GM18873 (cell line): ENCODE measurements at regions not wholly inside any gene's neighbourhood (a gene's known extent, or its start where the extent isn't known, plus 50 kb on each side); places are given as distances from the start of the nearest gene placed in this dataset.
"Not testable (repeated sequence)": the region's sequence is repeated elsewhere in the genome, so short reads cannot be mapped to it uniquely, and the experiment has no call there.

ENCODE experiments used
- ATAC-seq: cut with Tn5 transposase; IDR thresholded peaks from one replicate; pipeline ENCODE4 v1.9.1; 2021; ENCODE audit warnings: mild to moderate bottlenecking, moderate library complexity, moderate number of reproducible peaks; ENCODE audit not compliant: unreplicated experiment, low FRiP score

- no peak for ATAC-seq
Observed at GRCh38 chr13:104608331-104608730, 1542.1 kb upstream of the SLC10A2 start.

- ATAC-seq: not testable (repeated sequence)
Observed at GRCh38 chr13:104605435-104605834, 1539.2 kb upstream of the SLC10A2 start.

GRCh38 chr13:104597546-104598180, 1531.4 kb upstream of the SLC10A2 start:
- ATAC-seq: no peak

GRCh38 chr13:104595511-104595910, 1529.3 kb upstream of the SLC10A2 start:
- ATAC-seq: no peak

- no peak for ATAC-seq
Observed at GRCh38 chr13:104594806-104595205, 1528.6 kb upstream of the SLC10A2 start.

GRCh38 chr13:104593693-104594092, 1527.5 kb upstream of the SLC10A2 start:
- no peak for ATAC-seq

- no peak for ATAC-seq
Observed at GRCh38 chr13:104593251-104593576, 1527.0 kb upstream of the SLC10A2 start.

GRCh38 chr13:104592545-104593250, 1526.5 kb upstream of the SLC10A2 start:
- no peak for ATAC-seq

- ATAC-seq: no peak
Observed at GRCh38 chr13:104592127-104592526, 1525.9 kb upstream of the SLC10A2 start.

GRCh38 chr13:104586051-104586746, 1520.0 kb upstream of the SLC10A2 start:
- ATAC-seq: no peak

- ATAC-seq: no peak
Observed at GRCh38 chr13:104584481-104584880, 1518.3 kb upstream of the SLC10A2 start.

GRCh38 chr13:104580931-104581330, 1514.7 kb upstream of the SLC10A2 start:
- no peak for ATAC-seq

GRCh38 chr13:104577071-104577815, 1511.0 kb upstream of the SLC10A2 start:
- no peak for ATAC-seq

GRCh38 chr13:104571893-104572229, 1505.6 kb upstream of the SLC10A2 start:
- no peak for ATAC-seq

GRCh38 chr13:104571161-104571892, 1505.1 kb upstream of the SLC10A2 start:
- no peak for ATAC-seq

- no peak for ATAC-seq
Observed at GRCh38 chr13:104567114-104567513, 1500.9 kb upstream of the SLC10A2 start.

- no peak for ATAC-seq
Observed at GRCh38 chr13:104565888-104566287, 1499.7 kb upstream of the SLC10A2 start.

GRCh38 chr13:104553896-104554295, 1487.7 kb upstream of the SLC10A2 start:
- ATAC-seq: no peak

- no peak for ATAC-seq
Observed at GRCh38 chr13:104553186-104553585, 1487.0 kb upstream of the SLC10A2 start.

- no peak for ATAC-seq
Observed at GRCh38 chr13:104534847-104535246, 1468.6 kb upstream of the SLC10A2 start.
